CD4-positive, alpha-beta T cell treated with Interleukin-6 at 100 ng/mL for 8 hours (primary cell): ENCODE measurements at regions not wholly inside any gene's neighbourhood (a gene's known extent, or its start where the extent isn't known, plus 50 kb on each side); places are given as distances from the start of the nearest gene placed in this dataset.
A peak's percentile ranks its signal among the peaks of the same experiment; 100 is the strongest.
"Not testable (repeated sequence)": the region's sequence is repeated elsewhere in the genome, so short reads cannot be mapped to it uniquely, and the experiment has no call there.

ENCODE experiments used
- DNase-seq: peaks from one replicate; pipeline ENCODE4 v3.0.0-alpha.2; 2020; ENCODE audit warnings: mixed read lengths, low spot score

DNA sequence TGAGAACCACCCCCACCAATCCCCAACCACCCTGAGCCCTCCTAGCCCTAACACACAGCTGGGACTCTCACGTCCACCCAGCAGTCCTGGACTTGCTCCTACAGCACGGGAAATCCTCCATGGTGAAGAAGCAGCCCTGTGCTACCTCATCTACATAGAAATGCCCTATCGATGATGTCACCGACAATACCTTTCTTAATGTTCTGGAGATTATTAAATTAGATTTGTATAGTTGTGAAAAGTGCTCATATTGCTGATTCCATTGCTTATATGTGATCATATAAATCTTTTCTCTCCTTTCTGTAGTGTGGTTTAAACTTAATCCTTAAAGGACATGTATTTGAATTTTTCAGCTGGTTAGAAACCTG is 97.1 kb downstream of the PPIAL4G start:
- not testable (repeated sequence) for DNase-seq

DNA sequence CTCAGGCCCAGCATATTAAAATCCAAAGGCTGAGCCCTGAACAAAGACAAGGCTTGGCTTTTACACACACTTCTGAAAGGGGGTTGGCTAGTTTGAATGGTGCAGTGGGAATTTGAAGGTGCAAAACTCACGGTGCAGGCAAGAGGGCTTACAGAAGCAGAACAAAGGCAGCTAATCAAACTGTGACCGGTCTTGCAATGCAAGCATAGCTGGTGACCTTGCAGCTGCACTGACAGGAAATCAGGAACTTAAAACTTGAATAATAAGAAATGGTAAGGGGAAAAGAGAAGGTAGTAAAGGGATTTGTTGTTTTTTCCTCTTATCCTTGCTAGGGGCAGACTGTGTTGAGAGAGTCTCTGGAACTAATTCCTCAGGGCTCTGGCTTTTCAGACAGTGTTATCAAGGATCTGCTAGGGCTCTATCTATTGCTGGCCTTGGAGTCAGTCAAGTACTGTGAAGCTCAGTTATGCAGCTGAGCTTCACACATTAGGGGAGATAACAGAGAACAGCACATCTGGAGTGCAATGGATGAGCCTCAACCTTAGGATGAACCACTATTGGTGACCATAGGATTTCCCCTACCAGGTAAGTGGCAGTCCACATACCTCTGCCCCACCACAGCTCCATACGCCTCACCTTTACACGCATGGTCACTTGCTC is 97.6 kb downstream of the PPIAL4G start:
- no peak for DNase-seq

DNA sequence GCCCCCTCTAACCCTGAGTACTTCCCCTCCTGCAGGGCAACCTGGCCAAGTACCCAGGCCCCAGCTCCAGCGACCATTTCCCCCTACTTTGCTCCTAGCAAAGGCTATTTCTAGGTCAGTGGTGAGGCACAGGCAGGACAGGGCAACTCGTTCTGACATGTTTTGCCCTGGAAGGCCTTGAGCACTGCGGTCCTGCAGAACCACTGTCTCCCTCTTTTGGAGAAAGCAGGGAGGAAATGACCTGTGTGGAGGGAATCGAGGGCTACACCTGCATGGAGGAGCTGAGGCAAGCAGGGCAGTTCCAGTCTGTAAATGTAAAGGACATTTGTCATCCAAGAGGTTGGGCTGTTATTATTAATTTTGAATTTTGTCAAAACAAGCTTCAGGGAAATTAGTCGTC is 99.1 kb downstream of the PPIAL4G start:
- no peak for DNase-seq

DNA sequence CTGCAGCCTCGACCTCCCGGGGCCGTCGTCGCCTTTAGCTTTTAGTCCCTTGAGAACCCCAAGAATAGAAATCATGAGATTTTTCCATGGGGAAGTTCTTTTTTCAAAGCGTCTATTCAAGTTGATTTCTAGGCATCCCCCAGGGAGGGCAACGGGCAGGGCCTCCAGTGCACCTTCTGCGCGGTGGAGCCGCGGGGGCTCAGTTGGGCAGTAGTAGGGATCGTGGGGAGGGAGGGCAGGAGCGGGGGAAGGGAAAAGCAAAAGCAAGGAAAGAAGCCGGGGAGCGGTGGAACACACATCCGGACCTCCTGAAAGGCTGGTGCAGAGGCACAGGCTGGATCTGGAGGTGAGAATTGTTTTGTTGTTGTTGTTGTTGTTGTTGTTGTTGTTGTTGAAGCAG is 103.4 kb downstream of the PPIAL4G start:
- DNase-seq = no peak

DNA sequence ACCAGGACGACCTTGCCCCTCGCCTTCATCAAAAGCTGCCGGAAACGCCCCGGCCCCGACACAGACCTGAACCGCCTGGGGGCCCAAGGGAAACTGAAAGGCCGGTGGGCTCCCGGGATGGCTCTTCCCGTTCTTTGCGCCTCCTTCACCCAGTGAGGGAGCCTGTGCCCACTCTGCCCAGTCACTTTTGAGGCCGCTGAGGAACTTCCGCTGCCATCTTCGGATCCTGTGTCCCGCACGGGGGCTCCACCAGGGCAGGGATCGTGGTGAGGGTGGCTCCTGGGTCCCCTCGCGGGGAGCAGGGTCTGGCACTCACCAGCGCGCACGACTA is 104.0 kb downstream of the PPIAL4G start:
- DNase-seq = no peak

DNA sequence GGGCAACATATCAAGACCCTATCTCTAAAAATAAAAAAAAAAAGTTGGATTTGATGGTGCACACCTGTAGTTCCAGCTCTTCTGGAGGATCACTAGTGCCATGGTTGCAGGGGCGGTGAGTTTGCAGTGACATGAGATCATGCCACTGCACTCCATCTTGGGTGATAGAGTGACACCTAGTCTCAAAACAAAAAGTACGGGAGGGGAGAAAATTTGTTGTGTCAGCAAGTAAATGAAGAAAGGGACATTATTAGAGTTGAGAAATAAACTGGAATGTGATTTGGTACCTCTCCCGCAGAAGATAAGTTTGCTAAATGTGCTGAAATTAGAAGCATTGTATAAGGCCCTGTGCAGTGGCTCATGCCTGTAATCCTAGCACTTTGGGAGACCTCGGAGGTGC is 105.1 kb downstream of the PPIAL4G start:
- not testable (repeated sequence) for DNase-seq

DNA sequence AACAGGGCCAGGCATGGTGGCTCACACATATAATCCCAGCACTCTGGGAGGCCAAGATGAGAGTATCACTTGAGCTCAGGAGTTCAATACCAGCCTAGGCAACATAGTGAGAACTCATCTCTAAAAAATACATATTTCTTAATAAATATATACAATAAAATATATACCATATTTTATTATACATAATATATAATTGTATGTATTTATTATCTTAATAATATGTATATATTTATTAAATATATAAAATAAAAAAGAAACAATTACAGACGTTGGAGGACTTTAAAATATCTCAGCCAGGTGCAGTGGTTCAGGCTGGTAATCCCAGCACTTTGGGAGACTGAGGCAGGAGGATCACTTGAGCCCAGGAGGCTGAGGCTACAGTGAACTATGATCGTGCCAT is 106.1 kb downstream of the PPIAL4G start:
- DNase-seq = not testable (repeated sequence)

DNA sequence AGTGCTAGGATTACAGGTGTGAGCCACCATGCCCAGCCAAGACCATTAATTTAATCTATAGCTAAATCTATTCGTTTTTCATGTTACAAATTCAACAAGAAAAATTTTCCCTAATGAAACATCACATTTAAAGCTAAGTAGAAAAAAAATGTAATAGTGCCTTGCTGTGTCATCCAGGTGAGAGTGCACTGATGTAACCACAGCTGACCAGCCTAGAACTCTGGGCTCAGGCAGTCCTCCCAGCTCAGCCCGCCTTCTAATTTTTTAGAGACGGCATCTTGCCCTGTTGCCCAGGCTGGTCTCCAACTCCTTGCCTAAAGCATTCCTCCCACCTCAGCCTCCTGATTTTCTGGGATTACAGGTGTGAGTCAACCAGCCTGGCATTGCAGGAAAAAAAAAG is 109.0 kb downstream of the PPIAL4G start:
- no peak for DNase-seq

DNA sequence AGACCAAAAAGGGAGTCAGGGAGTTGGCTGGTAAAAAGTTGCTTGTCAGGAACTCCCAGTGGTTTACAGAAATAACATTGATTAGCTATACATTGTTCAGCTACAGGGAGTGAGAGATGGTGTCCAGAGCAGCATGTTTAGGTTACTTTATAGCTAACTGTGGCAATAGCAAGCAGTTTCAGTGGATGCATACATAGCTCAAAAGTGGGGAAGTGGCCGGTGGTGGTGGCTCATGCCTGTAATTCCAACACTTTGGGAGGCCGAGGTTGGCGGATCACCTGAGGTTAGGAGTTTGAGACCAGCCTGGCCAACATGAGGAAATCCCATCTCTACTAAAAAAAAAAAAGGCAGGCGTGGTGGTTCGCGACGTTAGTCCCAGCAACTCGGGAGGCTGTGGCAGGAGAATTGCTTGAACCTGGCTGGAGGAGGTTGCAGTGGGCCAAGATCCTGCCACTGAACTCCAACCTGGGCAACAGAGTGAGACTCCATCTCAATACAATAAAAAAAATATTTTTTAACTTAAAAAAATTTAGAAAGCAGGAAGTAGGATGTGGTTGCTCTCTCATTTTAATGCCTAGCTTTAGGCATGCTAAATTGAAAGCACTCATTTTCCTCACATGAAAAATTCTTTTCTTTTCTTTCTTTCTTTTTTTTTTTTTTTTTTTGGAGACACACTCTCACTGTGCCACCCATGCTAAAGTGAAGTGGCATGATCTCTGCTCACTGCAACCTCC is 109.7 kb downstream of the PPIAL4G start:
- peak; percentile 37 for DNase-seq

DNA sequence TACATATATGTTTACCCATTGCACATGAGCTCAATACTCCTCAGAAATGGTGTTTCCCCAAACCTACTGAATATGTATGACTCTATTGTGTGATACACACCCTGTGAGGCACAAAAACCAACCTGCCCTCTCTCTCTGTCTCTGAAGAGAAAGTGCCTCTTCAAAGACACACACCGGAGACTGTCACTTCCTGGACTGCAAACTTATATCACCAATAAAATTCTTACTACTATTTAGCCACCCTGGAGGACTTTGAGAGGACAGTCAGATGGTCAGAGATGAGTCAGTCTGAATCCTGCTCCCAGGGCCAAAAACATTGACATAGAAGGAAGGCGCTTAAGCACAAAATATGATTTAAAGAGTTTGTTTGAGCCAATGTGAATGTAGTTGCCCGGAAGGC is 110.4 kb downstream of the PPIAL4G start:
- peak; percentile 79 for DNase-seq

DNA sequence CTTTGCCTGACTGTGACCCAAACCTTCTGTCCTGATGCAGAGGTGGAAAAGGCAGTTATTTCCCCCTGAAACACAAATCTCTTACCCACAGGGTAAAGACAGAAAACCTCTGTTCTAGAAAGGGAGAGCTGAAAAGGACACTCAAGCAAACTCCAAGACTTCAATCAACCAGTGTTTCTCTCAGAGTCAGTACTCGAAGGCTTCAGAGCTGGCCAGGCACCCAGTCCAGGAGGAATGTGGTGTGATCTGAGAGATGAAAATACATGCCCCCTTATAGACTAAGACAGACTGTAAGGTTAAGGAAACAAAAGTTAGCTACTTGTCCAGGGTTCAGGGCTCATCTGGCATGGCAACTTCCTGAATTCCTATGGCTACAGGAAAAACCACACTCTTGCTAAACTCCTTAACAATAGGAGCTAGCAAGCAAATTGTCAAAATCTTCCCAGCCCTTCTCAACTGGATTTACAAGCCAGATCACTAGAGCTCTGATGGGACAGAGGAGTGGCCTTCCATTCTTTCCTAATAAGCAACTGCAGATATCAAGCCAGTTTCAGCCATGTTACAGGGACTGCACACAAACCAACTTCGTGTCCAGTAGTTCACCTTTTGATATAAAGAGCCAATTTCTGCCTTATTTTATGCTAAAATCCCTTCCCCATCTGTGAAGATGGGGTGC is 110.9 kb downstream of the PPIAL4G start:
- not testable (repeated sequence) for DNase-seq

DNA sequence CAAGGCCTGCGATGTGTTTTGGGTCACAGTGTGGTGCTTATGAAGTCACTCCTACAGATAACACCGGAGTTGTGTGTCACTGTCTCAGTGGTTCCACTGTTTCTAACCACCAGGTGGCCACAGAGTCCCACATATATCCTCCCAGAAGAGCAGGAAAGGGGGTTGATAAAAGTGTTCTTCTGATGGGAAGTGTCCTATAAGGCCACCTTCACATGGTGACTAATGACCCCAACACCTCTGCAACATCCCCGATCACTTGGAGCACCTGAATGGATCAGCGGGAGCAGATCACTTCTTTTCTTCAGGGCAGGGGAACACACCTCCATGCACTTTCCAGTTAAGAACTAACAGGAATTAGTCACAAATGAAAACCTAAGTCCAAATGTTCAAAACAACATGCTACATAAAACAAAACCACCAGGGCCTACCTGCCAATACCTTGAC is 111.5 kb downstream of the PPIAL4G start:
- DNase-seq = peak; percentile 82

DNA sequence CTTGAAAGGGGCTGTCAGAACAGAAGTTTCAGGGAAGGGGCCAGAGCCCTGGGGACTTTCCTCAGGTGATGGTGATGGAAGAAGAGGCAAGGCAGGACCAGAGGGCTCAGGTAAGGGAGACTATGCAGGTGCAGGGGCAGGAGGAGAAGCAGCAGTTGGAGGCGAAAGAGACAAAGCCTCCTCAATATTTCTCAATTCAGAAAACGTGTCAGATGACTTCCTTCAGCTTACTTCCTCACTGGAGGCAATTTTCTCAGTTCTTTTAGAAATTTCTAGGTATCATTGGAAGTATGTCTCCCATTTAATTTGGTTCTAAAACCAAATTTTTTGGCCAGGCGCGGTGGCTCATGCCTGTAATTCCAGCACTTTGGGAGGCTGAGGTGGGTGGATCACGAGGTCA is 112.4 kb downstream of the PPIAL4G start:
- DNase-seq = not testable (repeated sequence)

DNA sequence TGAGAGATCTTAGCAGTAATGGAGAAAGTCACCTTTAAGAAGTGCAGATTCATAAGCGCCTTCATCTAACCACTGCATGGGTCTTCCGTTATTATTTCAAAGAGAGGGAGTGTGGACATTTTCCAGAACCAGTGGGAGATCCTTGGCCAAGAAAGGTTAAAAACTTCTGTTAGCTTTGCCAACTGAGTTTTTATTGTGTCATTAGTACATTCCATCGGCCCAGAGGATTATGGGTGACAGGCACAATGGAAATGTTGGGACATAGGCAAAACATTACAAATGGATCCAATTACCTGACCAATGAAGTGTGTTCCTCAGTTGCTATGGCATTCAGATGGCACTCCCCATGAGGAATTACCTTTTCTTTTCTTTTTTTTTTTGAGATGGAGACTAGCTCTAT is 115.5 kb downstream of the PPIAL4G start:
- DNase-seq = no peak

DNA sequence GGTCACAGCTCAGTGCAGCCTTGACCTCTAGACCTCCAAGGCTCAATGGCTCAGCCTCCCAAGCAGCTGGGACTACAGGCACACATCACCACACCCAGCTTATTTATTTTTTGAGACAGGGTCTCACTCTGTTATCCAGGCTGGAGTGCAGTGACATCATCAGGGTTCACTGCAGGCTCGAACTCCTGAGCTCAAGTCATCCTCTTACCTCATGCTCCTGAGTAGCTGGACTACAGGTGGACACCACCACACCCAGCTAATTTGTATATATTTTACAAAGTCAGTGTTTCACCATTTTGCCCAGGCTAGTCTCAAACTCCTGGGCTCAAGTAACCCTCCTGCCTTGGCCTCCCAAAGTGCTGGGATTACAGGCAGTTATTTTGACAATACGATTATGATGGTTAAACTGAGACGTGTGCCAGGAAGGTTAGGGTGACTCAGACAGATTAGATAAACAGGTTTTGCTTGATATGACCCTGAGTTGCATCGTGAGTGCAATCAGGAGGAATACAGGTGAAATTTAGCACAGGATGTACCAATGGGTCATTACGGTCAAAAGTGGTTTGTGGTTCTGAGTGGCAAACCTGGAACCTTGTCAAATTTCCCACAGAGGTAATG is 116.9 kb downstream of the PPIAL4G start:
- not testable (repeated sequence) for DNase-seq

DNA sequence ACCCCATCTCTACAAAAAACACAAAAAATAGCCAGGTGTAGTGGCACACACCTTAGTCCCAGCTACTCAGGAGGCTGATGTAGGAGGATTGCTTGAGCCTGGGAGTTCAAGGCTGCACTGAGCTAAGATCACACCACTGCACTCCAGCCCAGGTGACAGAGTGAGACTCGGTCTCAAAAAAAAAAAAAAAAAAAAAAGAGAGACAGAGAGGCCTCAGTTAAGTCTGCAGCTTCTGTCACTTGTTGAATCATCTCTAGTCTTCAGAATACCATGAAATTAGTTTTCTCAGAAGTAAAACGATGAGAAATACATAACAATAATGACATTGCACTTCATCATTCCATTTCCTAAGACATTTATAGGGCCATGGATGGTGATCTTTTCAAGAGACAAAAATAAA is 118.0 kb downstream of the PPIAL4G start:
- DNase-seq = not testable (repeated sequence)

DNA sequence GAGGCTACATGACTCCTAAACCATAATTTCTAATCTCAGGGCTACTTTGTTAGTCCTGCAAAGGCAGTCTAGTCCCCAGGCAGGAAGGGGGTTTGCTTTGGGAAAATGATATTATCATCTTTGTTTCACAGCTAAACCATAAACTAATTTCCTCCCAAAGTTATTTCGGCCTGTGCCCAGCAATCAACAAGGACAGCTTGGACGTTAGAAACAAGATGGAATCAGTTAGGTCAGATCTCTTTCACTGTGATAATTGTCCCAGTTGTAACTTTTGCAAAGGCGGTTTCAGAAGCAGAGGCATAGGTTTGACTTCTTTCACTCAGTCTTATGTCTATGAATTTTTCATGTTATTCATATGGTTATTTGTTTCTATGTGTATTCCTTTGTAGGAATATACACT is 119.1 kb downstream of the PPIAL4G start:
- not testable (repeated sequence) for DNase-seq

DNA sequence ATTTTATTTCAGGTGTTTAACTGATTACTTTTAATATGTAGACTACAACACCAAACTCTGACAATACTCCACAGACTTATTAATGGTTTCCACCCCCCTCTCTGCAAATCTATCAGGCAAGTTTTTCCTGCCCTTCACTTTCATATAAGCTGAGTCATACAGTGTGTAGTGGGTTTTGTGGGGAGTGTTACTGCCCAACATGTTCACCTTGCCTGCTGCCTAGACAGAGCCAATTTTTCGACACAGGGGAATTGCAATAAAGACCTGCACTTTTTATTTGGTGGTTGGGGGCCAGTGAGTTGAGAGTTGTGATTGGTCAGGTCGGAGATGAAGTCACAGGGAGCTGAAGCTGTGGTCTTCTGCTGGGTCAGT is 119.7 kb downstream of the PPIAL4G start:
- peak; percentile 16 for DNase-seq

DNA sequence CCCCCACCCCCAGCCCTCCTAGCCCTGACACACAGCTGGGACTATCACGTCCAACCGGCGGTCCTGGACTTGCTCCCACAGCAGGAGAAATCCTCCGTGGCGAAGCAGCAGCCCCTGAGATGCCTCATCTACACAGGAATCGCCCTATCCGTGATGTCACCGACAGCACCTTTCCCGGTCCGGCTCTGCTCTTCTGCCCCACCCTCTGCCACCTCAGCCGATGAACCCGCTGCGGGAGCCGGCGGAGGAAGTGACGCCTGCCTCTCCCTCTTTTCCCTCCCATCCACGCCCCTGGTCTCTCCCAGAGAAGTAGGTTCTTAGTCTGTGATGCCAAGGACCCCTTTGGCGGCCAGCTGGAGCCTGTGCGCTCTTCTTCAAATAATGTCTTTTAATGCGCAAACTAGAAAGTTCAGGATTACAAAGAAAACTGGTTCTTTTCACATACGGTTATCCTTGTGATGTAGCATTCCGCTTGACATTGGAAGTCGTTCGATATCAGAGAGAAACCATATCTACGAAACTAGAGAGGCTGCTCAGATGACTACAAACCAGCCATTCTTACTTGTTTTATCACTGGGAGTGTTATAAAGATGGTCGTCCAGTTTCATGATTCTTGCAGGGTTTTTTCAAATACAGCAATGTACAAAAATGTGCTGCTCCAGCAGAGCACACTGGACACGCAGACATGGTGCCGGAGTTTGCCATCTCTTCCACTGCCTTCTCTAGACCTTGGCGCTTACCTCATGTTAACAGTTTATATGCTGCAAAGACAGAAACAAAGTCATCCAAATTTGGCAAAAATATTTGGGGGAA is 120.3 kb downstream of the PPIAL4G start:
- DNase-seq = peak; percentile 19

DNA sequence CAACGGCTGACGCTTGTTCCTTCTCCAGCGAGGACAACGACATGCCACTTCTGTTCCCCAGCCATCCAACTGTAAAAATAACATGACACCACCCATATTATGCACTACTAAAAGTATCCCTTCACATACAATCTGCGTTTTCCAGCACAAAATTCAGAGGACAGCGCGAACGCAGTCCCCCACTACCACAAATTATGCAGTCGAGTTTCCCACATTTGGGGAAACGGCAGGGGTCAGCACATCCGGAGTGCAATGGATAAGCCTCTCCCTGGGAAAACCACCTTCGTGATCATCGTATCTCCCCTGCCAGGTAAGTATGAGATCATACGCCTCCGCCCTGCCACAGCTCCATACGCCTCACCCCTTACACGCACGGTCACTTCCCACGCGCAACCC is 120.9 kb downstream of the PPIAL4G start:
- no peak for DNase-seq

DNA sequence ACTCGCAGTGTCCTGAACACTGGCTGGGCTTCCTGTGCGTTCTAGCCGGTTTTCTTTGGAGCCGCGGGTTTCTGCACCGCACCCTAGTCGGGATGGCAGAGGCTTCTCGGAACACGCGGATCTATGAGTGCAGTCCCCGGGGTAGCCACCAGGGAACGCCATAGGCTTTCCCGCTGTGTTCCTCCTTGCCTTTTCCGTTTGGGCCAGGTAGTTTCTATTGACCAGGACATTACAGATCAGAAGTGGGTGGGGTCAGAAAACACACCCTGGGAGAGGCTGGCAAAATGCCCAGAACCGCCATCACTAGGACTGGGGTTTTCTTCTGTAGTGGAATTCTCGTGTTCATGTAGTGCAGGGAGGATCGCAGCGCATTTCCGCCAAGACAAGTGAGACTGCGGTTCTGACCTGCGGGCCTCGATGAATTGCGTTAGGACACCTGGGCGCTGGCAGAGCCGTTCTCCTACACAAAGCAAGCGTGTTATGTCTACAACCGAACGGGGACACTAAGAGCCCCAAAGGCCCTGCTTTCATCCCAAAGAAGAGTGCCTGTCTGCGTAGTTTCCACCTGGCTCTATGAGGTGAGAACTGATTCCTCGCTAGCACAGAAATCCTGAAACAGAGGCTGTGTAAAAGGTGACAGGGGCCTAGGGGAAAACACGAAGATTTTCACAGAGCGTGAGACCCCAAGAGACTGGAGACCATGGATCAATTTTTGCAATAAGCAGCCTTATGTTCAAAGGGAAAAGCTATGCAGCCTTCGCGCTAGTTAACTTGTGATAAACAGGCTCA is 121.5 kb downstream of the PPIAL4G start:
- DNase-seq = peak; percentile 34
